Glomerular visceral epithelial cell (primary cell): ENCODE measurements at regions not wholly inside any gene's neighbourhood (a gene's known extent, or its start where the extent isn't known, plus 50 kb on each side); places are given as distances from the start of the nearest gene placed in this dataset.

ENCODE experiments used
- DNase-seq: peaks from one replicate; pipeline ENCODE4 v3.0.0-alpha.2; 2016; ENCODE audit errors: extremely low spot score

DNA sequence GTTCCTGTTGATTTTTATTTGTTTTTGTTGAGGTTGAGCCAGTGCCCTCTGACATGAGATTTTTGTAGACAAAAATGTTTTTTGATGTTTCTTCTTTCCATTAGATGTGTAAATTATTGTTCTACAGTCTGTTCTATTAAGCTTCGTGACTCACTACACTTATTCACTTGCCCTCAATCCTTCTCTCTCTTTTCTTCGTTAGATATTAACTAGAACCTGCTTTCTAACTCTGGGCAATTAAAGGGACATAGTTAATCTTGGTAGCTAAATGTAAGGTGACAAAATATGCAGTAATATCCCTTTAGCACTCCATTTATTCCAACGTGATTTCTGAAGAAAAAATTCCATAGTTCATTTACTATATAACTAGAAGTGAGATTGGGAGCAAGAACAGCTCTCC lies 333.9 kb downstream of the PDHA2 start:
- peak; percentile 22 for DNase-seq

GRCh38 chr4:96175871-96176270 lies 336.0 kb downstream of the PDHA2 start:
- no peak for DNase-seq

- DNase-seq, result no peak
These were observed 343.7 kb downstream of the PDHA2 start for GRCh38 chr4:96183611-96184010.

DNA sequence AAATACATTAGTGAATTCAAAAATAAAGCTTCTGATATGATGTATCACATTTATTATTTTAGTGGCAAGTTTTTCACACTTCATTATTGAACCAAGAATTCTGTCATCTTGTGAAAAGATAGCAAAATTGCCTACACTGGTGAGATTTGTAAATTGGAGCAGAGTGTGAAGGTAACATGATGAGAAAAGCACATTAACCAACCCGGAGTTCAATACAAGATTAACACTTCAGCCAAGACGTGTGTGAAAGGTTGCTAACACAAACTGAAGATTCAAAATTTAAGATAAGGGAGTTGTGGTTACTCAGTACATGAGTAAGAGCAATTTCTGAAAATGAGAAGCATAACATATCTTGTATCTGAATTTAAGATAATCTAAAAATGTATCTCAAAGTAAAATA lies 346.7 kb downstream of the PDHA2 start:
- DNase-seq, result no peak

- DNase-seq, result no peak
These were observed 349.9 kb downstream of the PDHA2 start for GRCh38 chr4:96189761-96190160.

GRCh38 chr4:96193061-96193460 lies 353.2 kb downstream of the PDHA2 start:
- peak; percentile 36 for DNase-seq

DNA sequence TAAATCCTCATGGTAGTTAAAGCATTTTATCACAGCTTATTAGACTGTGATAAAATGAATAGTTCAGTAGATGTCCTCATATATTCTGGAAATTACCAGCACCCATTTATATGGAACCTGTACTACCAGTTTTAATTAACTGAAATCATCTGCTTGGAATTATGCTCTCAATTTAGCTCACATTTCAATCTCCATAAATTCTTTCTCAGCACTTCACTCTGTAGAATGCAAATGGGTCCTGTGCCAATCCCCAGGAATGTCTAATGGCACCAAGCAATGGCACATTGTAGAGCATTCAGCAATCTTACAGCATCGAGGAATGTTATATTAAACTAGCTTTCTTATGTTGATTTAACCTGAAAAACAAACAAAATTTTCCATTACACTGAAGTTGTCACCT lies 355.1 kb downstream of the PDHA2 start:
- DNase-seq, result no peak

DNA sequence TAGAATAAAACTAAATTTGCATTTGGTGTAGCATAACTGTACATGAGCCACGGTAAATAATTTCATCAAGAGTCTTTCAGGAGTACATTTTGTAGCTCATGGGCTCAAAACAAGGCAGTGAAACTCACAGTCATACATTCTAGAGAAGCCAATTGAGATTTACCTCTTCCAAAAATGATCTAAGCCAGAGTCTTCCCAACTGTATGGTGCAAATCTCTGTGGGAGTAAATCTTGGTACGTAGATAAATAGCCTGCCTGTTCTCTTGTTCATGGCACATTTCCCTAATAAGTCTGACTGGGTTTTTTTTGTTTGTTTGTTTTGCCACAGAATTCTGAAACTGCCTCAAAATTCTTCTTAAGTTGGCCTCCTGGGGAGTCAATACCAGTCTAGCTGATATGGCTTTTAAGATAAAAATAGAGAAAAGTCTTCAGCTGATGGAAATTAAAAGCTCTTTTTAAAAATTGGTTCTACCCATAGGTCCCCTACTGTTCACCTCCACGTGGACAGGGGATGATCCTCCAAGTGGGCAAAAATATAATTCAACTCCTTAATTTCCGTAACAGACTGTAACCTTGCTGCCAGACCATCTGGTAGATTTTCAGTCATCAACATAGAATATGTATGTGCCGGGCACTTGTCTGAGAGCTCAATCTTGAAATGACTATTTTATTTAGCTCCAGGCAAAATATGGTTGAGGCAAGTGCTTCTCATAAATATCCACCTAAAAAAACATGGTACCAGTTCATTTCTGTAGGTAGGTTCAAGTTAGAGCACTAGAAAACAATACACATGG lies 365.4 kb downstream of the PDHA2 start:
- DNase-seq, result no peak

DNA sequence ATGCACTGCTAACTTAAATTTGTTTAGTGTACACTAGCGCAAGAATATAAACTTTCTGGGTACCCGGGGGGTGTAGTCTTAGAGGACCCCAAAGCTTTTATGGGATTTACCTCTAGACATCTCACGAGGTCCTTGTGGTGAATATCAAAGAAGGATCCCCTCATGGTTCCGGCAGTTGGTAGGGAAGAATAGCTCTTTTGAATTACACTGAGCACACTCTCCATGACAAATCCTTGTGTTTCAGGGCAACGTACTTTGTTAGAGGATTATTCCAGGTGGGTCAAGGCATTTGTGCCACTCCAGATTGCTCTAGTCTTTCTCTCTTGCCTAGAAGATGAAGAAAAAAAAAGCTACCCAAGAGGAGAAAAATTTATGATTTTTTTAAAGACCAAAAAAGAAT lies 387.6 kb downstream of the PDHA2 start:
- DNase-seq, result no peak

DNA sequence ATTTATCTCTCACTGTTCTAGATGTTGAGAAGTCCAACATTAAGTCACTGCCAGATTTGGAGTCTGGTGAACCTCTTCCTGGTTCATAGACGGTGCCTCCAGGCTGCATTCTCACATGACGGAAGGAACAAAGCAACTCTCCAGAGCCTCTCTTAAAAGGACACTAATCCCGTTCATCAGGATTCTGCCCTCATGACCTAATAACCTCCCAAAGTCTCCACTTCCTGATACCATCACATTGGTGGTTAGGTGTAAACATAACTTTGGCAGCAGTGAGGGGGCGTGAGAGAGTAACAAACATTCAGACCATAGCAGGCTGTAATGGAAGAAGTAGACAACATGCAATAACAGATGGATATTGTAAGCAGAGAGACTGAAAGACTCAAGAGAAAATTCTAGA lies 388.6 kb downstream of the PDHA2 start:
- no peak for DNase-seq

DNA sequence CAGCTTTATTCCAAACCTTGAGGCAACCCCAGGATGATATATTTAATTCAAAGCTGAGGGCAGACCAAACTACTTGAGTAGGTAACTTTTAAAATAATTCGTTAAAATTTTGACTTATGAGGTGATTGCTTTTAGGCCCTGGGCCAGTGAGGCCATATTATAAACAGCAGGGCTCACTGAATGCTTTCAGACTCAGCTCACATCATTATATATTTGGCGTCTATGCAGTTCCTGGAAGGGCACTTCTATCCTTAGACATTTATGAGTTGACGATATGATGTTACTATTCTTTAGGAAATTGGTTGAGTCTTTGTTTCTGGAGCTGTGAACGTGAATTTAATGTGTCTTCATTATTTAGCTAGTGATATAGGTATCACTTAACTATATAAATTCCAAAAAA lies 400.1 kb downstream of the PDHA2 start:
- DNase-seq, result no peak

DNA sequence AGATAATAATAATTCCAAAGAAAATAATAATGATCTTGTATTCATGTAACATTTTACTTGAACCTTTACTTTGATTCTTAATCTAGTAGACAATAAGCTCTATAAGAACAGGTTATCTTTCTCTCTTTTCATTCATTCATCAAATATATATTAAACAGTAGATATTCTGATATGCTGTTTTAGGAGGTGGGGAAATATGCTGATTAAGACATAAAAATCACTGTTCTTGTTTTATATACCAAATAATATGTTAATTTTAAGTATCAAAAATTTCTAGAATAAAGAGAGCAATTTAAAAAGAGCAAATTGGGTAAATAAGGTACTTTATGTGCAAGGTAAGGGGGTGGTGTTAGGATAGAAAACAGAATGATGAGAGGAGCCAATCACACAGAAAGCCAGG lies 401.9 kb downstream of the PDHA2 start:
- no peak for DNase-seq

- no peak for DNase-seq
These were observed 407.2 kb downstream of the PDHA2 start for GRCh38 chr4:96247096-96247495.

DNA sequence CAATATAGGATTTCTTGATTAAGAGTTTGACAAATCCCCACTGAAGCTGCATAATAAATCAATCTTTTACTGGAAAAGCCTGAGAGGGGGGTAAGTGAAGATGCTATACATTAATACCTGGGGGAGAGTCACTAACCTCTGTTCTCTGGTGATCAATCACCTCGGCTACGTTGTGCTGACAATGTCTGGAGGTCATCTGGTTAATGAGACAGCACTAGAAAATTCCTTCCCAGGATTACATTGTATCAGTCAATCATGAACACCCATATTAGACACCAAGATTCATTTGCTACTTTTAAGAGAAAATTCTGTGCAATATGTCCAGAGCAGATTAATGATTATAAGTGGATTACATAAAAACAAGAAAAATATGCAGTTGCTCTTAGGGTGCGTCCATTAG lies 408.3 kb downstream of the PDHA2 start:
- DNase-seq, result no peak

DNA sequence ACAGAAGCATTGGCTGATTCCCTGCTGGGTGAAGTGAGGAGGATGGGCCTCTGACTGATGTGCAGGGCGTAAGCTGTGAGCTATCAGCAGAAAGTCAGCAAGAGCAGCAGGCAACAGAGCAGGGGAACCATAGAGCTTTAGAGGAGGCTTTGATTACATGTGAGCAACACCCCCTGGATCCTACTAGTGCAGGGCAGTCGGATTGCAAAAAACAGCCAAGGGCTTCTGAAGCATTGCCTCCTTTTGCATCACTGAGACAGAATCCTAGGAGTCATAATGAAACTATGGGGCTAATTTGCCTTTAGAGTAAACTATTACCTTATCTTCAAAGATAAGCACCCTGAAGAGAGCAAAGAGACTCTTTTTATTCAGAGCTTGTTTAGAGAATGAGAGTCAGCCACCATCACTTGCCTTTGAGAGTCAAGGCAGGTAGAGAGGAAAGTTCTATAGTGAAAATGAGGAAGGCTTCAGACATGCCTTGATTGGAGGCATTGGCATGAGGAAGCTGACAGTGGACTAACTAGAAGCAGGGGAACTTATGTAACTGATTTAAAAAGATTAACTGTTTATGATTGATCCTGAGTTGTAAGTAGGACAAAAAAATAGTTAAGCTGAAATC lies 420.3 kb downstream of the PDHA2 start:
- no peak for DNase-seq

GRCh38 chr4:96262057-96262456 lies 422.2 kb downstream of the PDHA2 start:
- no peak for DNase-seq

DNA sequence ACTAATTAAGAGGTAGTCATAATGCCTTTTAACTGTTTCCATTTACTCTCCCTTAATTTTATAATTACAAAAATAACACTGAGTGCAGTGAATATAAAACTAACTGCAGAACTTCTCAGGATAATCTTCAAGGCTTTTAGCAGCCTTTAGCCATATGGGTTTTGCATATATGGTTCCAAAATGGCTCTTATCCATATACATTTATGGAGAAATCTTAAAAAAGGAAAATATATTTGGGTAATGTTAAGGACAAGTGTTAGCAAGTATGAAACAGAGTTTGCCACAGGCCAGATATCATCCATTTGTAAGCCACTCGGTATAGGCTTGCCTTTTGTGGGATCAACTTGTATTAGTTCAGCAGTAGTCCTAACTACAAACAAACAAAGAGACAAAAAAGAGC lies 423.4 kb downstream of the PDHA2 start:
- no peak for DNase-seq

DNA sequence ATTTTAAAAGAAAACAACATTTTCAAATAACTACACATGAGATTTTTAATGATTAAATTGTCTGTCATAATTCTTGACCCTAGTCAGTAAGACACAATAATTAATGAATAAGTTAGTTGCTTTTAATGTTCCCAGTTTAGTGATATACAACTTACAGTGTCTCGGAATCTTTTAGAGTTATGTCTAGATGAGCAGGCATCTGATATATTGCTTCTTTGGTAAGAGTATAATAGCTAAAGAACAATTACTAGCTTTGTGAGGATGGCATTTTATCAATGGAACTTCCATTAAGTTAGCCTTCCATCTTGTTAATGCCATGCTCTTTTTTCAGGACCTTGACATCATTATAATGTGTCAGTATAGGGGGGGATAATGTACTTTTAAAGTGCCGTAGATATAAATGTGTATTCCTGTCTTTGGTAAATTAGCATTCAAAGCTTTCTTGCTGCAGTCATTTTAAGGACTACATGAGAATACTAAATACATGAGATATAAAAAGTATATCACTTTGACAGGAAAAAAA lies 425.1 kb downstream of the PDHA2 start:
- no peak for DNase-seq

DNA sequence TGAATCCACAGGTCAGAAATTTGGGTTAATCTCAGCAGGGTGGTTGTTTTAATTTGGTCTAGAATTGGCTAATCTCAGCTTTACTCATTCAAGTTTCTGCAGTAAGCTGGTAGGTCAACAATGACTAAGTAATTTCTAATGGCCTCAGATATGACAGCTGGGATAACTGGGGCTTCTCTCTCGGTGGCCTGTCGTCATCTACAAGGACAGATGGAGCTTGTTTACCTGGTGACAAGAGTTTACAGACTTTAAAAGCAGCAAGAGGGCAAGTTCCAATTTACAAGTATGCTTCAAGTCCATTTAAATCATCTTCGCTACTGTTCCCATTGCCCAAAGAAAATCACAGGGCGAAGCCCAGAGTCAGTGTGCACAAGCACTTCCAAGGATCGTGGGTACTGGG lies 453.9 kb downstream of the PDHA2 start:
- DNase-seq, result no peak

- no peak for DNase-seq
These were observed 455.3 kb downstream of the PDHA2 start for GRCh38 chr4:96295143-96295741.

GRCh38 chr4:96301715-96302114 lies 461.8 kb downstream of the PDHA2 start:
- no peak for DNase-seq

- DNase-seq, result no peak
These were observed 465.1 kb downstream of the PDHA2 start for GRCh38 chr4:96305030-96305429.

- DNase-seq, result no peak
These were observed 472.3 kb downstream of the PDHA2 start for GRCh38 chr4:96312046-96312685.
